ENCODE measurements at regions not wholly inside any gene's neighbourhood (a gene's known extent, or its start where the extent isn't known, plus 50 kb on each side); places are given as distances from the start of the nearest gene placed in this dataset.

- no peaks in the 10 kb centered on the region for H3K79me2 ChIP-seq (ENCODE audit: insufficient read depth, low read depth, low read length)
- H3K4me3 ChIP-seq (ENCODE audit: low read depth, low read length, poor library complexity, severe bottlenecking), result no peak overlapping the region
- no peak overlapping the region for H2AFZ ChIP-seq (ENCODE audit: low read length)
- ChIA-PET POLR2A (no interaction called here), CTCF (ENCODE audit: unreplicated experiment) (no interaction called here)
- no peaks in the 10 kb centered on the region for H3K36me3 ChIP-seq (ENCODE audit: insufficient read depth, low read length)
- BruUV-seq (replicated peaks), result no TSS peak
- no peaks in the 10 kb centered on the region for H3K9me3 ChIP-seq (ENCODE audit: low read length)
- no peaks in the 10 kb centered on the region for H4K20me1 ChIP-seq (ENCODE audit: insufficient read depth, low read length)
- no peaks in the 10 kb centered on the region for H3K9me2 ChIP-seq (ENCODE audit: insufficient read depth, low read length)
- intact Hi-C loops (cut with micrococcal nuclease; ENCODE audit: unreplicated experiment), result no loop called here
- no peaks in the 10 kb centered on the region for H3K4me1 ChIP-seq (ENCODE audit: insufficient read depth, low read length, poor library complexity, severe bottlenecking)
- no peak for TF ChIP-seq EZH2phosphoT487 (IDR thresholded peaks at IDR 0.05; ENCODE audit: borderline replicate concordance, low read depth, low read length)
- TF ChIP-seq, protein P1, sequence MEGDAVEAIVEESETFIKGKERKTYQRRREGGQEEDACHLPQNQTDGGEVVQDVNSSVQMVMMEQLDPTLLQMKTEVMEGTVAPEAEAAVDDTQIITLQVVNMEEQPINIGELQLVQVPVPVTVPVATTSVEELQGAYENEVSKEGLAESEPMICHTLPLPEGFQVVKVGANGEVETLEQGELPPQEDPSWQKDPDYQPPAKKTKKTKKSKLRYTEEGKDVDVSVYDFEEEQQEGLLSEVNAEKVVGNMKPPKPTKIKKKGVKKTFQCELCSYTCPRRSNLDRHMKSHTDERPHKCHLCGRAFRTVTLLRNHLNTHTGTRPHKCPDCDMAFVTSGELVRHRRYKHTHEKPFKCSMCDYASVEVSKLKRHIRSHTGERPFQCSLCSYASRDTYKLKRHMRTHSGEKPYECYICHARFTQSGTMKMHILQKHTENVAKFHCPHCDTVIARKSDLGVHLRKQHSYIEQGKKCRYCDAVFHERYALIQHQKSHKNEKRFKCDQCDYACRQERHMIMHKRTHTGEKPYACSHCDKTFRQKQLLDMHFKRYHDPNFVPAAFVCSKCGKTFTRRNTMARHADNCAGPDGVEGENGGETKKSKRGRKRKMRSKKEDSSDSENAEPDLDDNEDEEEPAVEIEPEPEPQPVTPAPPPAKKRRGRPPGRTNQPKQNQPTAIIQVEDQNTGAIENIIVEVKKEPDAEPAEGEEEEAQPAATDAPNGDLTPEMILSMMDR (conservative IDR thresholded peaks at IDR 0.05; ENCODE audit: low read length), result no peak
- no peak overlapping the region for H3K4me2 ChIP-seq (ENCODE audit: low read length)
- no peak for DNase-seq (ENCODE audit: low spot score)
- H3K27ac ChIP-seq (ENCODE audit: low read depth, low read length, poor library complexity, severe bottlenecking), result no peak overlapping the region
Measured at GRCh38 chr15:101570241-101570640, 80.7 kb upstream of the PCSK6 start.

DNA sequence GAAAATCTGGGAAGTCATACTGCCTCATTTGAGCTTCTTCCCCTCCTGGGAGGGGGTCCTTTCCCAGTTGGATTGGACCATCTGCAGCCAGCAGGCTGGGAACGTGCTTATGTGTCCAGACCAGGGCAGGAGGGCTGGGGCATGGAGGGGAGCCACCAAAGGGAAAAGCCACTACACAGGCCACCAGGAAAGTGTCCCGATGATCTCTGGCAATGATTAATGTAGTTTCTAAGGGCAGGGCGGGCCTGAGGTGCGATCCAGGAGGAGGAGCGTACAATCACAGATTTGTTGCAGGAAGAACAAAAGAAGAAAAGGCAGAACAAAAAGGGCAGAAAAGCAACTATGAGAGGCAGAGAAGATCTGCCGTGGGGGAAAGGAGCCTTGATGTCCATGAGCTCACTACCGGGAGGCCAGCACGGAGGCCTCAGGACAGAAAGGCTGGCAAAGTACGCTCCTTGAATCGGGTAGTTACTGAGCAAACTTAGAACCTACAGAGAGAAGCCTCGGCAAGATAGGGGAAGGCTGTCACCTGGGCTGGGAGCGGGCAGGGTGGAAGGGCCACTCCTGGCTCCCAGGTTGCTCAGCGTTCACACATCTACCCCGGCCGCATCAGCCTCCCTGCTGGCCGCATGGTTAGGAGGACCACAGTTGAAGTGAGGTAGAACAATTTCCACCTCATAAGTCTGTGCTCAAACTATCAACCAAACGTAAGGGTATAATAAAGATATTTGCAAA, 79.5 kb upstream of the PCSK6 start:
- intact Hi-C loops (cut with micrococcal nuclease; ENCODE audit: unreplicated experiment), result no loop called here
- TF ChIP-seq EZH2phosphoT487 (IDR thresholded peaks at IDR 0.05; ENCODE audit: borderline replicate concordance, low read depth, low read length), result no peak
- H3K4me3 ChIP-seq (ENCODE audit: low read depth, low read length, poor library complexity, severe bottlenecking), result no peak overlapping the region
- no peak overlapping the region for H3K4me2 ChIP-seq (ENCODE audit: low read length)
- H3K27ac ChIP-seq (ENCODE audit: low read depth, low read length, poor library complexity, severe bottlenecking), result no peak overlapping the region
- no peaks in the 10 kb centered on the region for H4K20me1 ChIP-seq (ENCODE audit: insufficient read depth, low read length)
- ChIA-PET POLR2A (no interaction called here), CTCF (ENCODE audit: unreplicated experiment) (no interaction called here)
- no peak for DNase-seq (ENCODE audit: low spot score)
- H2AFZ ChIP-seq (ENCODE audit: low read length), result no peak overlapping the region
- H3K9me3 ChIP-seq (ENCODE audit: low read length), result no peaks in the 10 kb centered on the region
- BruUV-seq (replicated peaks), result no TSS peak
- H3K36me3 ChIP-seq (ENCODE audit: insufficient read depth, low read length), result no peaks in the 10 kb centered on the region
- no peaks in the 10 kb centered on the region for H3K4me1 ChIP-seq (ENCODE audit: insufficient read depth, low read length, poor library complexity, severe bottlenecking)
- H3K79me2 ChIP-seq (ENCODE audit: insufficient read depth, low read depth, low read length), result no peaks in the 10 kb centered on the region
- H3K9me2 ChIP-seq (ENCODE audit: insufficient read depth, low read length), result no peaks in the 10 kb centered on the region

DNA sequence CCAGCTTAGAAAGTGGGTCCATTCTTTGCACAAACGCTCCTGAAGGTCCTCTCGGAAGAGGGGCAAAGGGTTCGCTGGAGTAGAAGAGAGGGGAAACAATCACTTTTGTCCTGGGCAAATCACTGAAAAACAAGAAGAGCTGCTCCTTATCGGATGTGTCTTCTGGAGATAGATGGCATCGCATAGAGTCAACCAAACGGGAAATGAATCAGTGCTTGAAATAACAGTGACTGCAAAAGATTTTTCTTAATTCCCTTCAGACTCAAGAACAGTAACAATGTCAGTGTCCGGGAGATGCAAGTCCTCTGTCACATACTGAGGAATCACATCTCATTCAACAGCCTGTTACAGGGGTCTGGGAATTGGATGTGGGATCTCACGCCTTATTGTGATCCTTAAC, 78.8 kb upstream of the PCSK6 start:
- Histone ChIP-seq H3K79me2 (ENCODE audit: insufficient read depth, low read depth, low read length) (no peaks in the 10 kb centered on the region), H3K4me1 (ENCODE audit: insufficient read depth, low read length, poor library complexity, severe bottlenecking) (no peaks in the 10 kb centered on the region), H2AFZ (ENCODE audit: low read length) (no peak overlapping the region), H3K36me3 (ENCODE audit: insufficient read depth, low read length) (no peaks in the 10 kb centered on the region), H3K9me3 (ENCODE audit: low read length) (no peaks in the 10 kb centered on the region), H3K4me3 (ENCODE audit: low read depth, low read length, poor library complexity, severe bottlenecking) (no peak overlapping the region), H3K9me2 (ENCODE audit: insufficient read depth, low read length) (no peaks in the 10 kb centered on the region), H3K4me2 (ENCODE audit: low read length) (no peak overlapping the region), H3K27ac (ENCODE audit: low read depth, low read length, poor library complexity, severe bottlenecking) (no peak overlapping the region), H4K20me1 (ENCODE audit: insufficient read depth, low read length) (no peaks in the 10 kb centered on the region)
- TF ChIP-seq, protein P1 (conservative IDR thresholded peaks at IDR 0.05; ENCODE audit: low read length), result no peak
- POLR2A ChIA-PET, result no interaction called here
- CTCF ChIA-PET (ENCODE audit: unreplicated experiment), result no interaction called here
- intact Hi-C loops (cut with micrococcal nuclease; ENCODE audit: unreplicated experiment), result no loop called here
- DNase-seq (ENCODE audit: low spot score), result no peak
- no TSS peak for BruUV-seq (replicated peaks)
